K562 (cell line): ENCODE measurements at regions not wholly inside any gene's neighbourhood (a gene's known extent, or its start where the extent isn't known, plus 50 kb on each side); places are given as distances from the start of the nearest gene placed in this dataset.

ENCODE experiments used
- EZH2 ChIP-seq: IDR thresholded peaks from 2 replicates; pipeline ENCODE4 v1.6.1; 2012; ENCODE audit warnings: low read depth, mild to moderate bottlenecking, inconsistent platforms, low read length, borderline replicate concordance
- TAF7 ChIP-seq: fragments of 450-650 bp; IDR thresholded peaks from 2 replicates; pipeline ENCODE4 v1.6.1; 2016; ENCODE audit warnings: missing genetic modification characterization, missing compliant biosample characterization

- TF ChIP-seq TAF7 (tag), result no peak
- no peak for TF ChIP-seq EZH2
Measured at GRCh38 chr20:10739134-10739533, 65.3 kb upstream of the JAG1 start.
